ENCODE measurements at regions not wholly inside any gene's neighbourhood (a gene's known extent, or its start where the extent isn't known, plus 50 kb on each side); places are given as distances from the start of the nearest gene placed in this dataset.

DNA sequence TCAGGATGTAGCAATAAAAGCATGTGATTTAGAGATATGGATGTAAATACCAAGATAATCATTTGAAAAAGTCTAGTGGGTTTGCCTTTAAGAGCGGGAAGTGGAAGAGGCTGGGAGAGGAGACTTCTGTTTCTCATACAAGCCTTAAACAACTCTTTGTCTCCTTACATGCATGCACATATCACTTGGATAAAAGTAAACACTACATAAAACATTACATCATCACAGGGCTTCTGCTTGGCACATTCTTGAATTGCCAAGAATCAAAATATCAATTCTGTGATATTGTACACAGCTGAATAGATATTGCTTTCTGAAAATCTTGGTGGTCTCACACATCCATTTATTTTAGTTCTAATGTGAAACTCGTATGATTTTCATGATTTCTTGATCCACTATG, 57.6 kb downstream of the FOXD1 start:
- intact Hi-C loops (cut with DNase I; ENCODE audit: low total_unique reads): no loop called here
- DNase-seq (ENCODE audit: low spot score in 2 of 2): no peak
- no peak overlapping the region for H3K4me3 ChIP-seq (ENCODE audit: low read depth, poor library complexity, severe bottlenecking)
- TF ChIP-seq, protein P1, sequence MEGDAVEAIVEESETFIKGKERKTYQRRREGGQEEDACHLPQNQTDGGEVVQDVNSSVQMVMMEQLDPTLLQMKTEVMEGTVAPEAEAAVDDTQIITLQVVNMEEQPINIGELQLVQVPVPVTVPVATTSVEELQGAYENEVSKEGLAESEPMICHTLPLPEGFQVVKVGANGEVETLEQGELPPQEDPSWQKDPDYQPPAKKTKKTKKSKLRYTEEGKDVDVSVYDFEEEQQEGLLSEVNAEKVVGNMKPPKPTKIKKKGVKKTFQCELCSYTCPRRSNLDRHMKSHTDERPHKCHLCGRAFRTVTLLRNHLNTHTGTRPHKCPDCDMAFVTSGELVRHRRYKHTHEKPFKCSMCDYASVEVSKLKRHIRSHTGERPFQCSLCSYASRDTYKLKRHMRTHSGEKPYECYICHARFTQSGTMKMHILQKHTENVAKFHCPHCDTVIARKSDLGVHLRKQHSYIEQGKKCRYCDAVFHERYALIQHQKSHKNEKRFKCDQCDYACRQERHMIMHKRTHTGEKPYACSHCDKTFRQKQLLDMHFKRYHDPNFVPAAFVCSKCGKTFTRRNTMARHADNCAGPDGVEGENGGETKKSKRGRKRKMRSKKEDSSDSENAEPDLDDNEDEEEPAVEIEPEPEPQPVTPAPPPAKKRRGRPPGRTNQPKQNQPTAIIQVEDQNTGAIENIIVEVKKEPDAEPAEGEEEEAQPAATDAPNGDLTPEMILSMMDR (IDR thresholded peaks at IDR 0.05): no peak
- TF ChIP-seq POLR2A (IDR thresholded peaks at IDR 0.05): no peak
- WGBS, 2 donors: 73 to 75% methylated on average over 2 of the region's 2 CpGs

DNA sequence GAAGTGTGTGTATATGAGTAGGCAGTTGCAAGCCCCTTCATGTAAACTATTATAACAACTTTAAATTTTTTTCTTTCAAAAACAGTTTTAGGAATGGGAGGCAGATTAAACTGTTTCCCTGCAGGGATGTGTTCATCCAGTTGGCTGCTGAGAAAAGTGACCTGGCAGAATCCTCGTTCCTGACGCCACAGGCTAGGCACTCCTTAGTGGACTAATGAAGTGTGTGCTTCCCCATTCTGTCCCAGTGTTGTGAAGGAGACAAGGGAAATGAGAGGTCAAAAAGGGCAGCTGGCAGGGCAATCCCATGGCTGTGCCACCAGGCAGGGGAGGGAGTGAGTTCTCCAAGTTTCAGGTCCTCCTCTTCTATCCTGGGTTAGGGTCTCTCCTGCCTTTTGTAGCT, 59.8 kb downstream of the FOXD1 start:
- intact Hi-C loops (cut with DNase I; ENCODE audit: low total_unique reads): no loop called here
- no peak for TF ChIP-seq POLR2A (IDR thresholded peaks at IDR 0.05)
- TF ChIP-seq, protein P1 (IDR thresholded peaks at IDR 0.05): no peak
- DNase-seq (ENCODE audit: low spot score in 2 of 2): no peak
- 57 to 72% methylated on average over 2 of the region's 2 CpGs for WGBS, 2 donors
- no peak overlapping the region for H3K4me3 ChIP-seq (ENCODE audit: low read depth, poor library complexity, severe bottlenecking)

DNA sequence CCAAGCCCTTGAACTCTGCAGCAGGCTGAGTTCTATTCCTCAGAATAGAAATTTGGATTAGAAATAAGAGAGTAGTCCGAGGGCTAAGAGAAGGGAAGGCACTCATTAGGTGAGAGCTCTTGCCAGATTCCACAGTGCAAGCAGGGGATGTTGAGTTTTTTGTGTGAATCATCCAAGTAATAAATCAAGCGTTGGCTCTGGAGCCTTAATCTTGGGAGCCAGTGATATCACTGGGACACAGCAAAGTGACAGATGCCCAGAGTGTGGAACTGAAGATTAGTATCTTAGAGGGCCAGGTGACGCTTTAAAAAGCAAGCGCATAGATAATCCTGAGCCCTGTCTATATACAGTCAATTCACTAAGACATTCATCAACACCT, 60.3 kb downstream of the FOXD1 start:
- intact Hi-C loops (cut with DNase I; ENCODE audit: low total_unique reads): no loop called here
- TF ChIP-seq, protein P1 (IDR thresholded peaks at IDR 0.05): no peak
- TF ChIP-seq POLR2A (IDR thresholded peaks at IDR 0.05): no peak
- no peak for DNase-seq (ENCODE audit: low spot score in 2 of 2)
- H3K4me3 ChIP-seq (ENCODE audit: low read depth, poor library complexity, severe bottlenecking): no peak overlapping the region
- 64 to 70% methylated on average over 4 of the region's 4 CpGs for WGBS, 2 donors

DNA sequence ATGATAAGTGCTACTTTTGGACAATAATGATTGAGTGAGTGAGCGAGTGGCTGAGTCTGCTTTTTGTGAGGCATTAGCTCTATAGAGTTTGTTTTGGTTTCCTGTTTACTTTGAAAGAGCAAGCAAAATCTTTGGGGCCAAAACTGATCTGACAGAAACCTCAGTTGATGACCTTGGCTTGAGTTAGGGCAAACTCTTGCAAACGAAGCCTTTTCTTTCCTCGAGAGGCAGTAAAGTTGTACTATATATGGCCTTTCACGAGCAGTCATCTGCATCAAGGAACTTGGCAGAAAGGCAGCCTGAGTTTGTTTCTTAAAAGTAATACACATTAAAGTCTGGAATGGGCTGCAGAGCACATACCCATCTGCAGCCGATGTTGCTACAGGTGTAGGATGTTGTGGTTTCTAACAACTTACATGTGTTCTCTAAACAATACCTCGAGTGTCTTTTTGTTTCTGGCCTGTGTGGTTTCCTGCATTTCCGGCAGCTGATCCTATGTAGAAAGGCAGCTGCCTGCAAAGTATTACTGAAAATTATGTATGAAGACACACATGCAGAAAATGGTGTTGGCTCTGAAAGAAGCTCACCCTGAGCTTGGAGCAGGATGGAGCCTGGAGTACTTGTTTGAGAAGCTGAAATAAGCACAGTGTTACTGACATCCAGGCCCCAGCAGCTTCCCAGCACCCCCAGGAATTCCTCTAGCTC, 60.8 kb downstream of the FOXD1 start:
- no peak for DNase-seq (ENCODE audit: low spot score in 2 of 2)
- H3K4me3 ChIP-seq (ENCODE audit: low read depth, poor library complexity, severe bottlenecking): no peak overlapping the region
- 52% methylated on average over 7 of the region's 7 CpGs for WGBS, 2 donors
- no peak for TF ChIP-seq POLR2A (IDR thresholded peaks at IDR 0.05)
- TF ChIP-seq, protein P1 (IDR thresholded peaks at IDR 0.05): no peak
- intact Hi-C loops (cut with DNase I; ENCODE audit: low total_unique reads): no loop called here

DNA sequence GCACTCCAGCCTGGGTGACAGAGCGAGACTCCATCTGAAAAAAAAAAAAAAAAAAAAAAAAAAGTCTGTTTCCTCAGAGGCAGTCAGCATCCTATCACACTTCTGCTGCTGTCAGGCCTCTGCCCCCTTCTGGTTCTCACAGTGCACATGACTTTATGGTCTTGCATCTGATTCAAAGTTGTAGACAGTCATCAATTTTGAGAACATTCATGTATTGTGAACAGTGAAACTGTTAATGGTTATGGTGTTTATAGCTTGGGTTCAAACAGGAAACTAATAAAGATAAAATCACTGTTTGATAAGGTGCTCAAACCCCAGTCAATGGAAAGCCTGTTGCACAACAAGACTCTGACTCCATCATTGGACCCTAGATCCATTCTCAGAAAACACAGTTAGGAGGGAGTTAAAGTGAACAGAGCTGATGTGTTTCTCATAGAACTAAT, 61.4 kb downstream of the FOXD1 start:
- no peak overlapping the region for H3K4me3 ChIP-seq (ENCODE audit: low read depth, poor library complexity, severe bottlenecking)
- WGBS, 2 donors: 75 to 100% methylated on average over 1 of the region's 1 CpG
- TF ChIP-seq, protein P1 (IDR thresholded peaks at IDR 0.05): no peak
- TF ChIP-seq POLR2A (IDR thresholded peaks at IDR 0.05): no peak
- DNase-seq (ENCODE audit: low spot score in 2 of 2): no peak
- intact Hi-C loops (cut with DNase I; ENCODE audit: low total_unique reads): no loop called here

DNA sequence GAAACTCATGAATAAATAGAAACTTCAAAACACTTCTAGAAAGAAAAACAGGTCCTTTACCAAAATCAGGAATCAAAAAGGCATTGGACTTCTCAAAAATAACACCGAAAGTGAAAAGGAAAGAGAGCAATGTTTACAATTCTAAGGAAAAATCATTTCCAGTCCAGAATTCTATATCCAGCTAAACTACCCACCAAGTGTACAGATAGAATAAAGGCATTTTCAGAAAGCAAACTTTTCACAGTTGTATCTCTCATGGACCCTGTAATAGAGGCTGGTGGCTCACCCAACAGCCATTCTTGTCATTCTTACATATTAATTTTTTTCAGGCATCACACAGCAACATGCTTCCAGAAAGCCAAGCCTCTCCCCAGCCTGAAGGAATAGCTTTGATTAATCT, 63.7 kb downstream of the FOXD1 start:
- WGBS, 2 donors: 88 to 98% methylated on average over 1 of the region's 1 CpG
- intact Hi-C loops (cut with DNase I; ENCODE audit: low total_unique reads): no loop called here
- no peak for DNase-seq (ENCODE audit: low spot score in 2 of 2)
- TF ChIP-seq, protein P1 (IDR thresholded peaks at IDR 0.05): no peak
- no peak for TF ChIP-seq POLR2A (IDR thresholded peaks at IDR 0.05)
- H3K4me3 ChIP-seq (ENCODE audit: low read depth, poor library complexity, severe bottlenecking): no peak overlapping the region
